ENCODE measurements at regions not wholly inside any gene's neighbourhood (a gene's known extent, or its start where the extent isn't known, plus 50 kb on each side); places are given as distances from the start of the nearest gene placed in this dataset.

DNA sequence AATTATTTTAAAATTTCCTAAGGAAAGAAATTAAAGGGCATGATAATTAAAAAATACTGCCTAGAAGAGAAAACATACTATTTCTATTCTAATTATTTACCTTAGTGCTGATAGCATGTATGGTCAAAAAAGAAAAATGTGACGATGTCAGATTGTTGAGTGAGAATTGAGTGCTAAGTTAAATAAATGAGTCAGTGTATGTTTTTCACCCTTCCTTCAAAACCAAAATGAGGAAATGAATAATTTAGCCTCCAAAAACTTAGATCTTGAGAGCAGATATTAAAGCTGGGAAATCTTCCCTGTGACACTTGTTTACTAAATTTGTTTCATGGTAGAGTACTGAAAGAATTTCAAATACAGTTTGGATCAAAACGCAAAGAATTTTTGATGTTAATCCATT, 58.6 kb upstream of the NYAP2 start:
- TF ChIP-seq POLR2A (IDR thresholded peaks at IDR 0.05; ENCODE audit: low read length) = no peak
- TF ChIP-seq GATA1 (IDR thresholded peaks at IDR 0.05; ENCODE audit: low read depth, low read length) = no peak
- DNase-seq = no peak

DNA sequence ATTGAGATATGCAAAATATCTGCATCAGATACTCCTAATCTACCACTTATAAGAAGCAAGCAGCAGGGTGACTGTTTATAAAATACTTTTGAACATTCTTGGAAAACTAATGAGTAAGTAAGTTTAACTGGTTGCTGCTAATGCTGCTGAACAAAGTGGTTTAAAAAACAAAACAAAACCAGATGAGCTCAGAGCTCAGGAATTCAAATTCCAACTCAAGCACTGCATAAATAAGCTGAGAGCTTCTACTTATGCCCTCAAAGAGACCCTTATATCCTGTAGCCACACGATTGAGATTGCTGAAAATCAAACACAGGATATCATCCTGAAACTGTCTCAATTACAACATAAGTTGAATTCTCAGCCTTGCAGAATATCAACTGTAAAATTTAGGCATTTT, 62.3 kb upstream of the NYAP2 start:
- no peak for DNase-seq
- TF ChIP-seq GATA1 (IDR thresholded peaks at IDR 0.05; ENCODE audit: low read depth, low read length) (no peak), POLR2A (IDR thresholded peaks at IDR 0.05; ENCODE audit: low read length) (no peak)

DNA sequence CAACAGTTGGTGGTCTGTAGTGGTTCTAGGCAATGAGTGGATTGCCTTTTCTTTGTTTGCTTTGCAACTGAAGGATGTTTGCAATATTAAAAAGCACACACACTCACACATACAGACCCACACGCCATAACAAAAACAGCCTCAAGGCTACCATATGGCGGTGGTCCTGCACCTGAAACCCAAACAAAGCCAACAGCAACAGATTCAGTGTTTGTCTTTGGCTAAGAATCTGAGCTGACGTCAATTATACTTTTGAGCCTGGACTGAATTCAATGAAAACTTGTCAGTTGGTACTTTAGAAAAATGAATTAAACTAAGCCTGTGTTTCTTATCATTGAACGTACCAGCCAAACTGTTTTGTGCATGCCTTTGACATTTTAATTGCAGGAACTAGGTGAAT, 65.0 kb upstream of the NYAP2 start:
- TF ChIP-seq GATA1 (IDR thresholded peaks at IDR 0.05; ENCODE audit: low read depth, low read length) = no peak
- no peak for TF ChIP-seq POLR2A (IDR thresholded peaks at IDR 0.05; ENCODE audit: low read length)

DNA sequence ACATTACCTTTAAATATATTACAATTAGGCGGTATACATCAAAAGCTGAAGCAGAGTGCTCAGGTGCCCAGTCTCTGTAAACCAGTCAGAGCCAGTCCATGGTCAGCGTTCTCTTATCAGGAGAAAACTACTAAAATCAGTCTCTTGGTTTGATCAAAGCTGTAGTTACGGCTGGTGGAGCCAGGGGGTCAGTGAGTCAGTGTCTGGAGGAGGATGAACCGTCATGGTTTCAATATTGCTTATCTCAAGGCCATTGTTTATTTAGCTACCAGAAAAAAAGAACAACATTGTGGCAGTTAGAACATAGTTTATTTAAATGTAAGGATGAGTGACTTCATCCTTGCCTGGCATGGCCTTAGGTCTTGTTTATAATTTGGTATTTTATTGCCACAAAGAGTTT, 71.3 kb upstream of the NYAP2 start:
- DNase-seq = no peak

More for the DNA sequence above, 65.0 kb upstream of the NYAP2 start:
- no peak for DNase-seq

DNA sequence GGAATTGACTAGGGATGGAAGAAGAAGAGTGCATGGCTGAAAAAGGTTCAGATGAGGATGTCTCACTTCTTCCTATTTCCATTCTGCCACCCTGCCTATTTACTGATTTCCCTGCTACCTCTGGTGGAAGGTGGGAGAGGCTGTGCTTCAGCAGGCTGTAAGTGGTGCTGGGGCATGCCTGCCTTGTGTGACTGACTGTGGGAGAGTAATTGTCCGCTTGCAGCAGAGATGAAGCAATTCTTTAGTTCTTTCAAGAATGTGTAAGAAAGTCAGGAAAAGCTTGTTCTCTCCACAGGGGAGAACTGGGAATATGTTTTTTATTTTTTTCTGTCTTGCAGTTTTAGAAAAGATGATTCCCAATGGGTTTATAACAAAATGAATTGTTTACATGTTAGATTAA, 72.5 kb upstream of the NYAP2 start:
- no peak for DNase-seq
- TF ChIP-seq POLR2A (IDR thresholded peaks at IDR 0.05; ENCODE audit: low read length) = no peak
- TF ChIP-seq GATA1 (IDR thresholded peaks at IDR 0.05; ENCODE audit: low read depth, low read length) = no peak

More for the DNA sequence above, 71.3 kb upstream of the NYAP2 start:
- TF ChIP-seq GATA1 (IDR thresholded peaks at IDR 0.05; ENCODE audit: low read depth, low read length) = no peak
- no peak for TF ChIP-seq POLR2A (IDR thresholded peaks at IDR 0.05; ENCODE audit: low read length)

DNA sequence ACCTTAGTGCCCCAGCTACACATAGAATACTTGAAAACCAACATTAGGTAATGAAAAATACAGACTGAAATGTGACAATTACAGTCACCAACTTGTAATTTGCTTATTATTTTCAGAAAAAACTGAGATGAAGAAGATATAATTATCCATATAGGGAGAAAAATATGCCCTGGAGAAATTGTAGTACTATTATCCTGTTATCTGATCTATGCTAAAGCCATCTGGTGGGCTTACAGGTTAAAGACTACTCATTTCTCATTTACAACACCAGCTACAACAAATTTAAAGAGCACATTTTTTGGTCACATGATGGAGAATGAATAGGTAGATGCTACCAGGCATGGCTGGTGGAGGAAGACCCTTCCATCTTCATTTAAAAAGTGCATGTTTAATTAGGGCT, 79.6 kb upstream of the NYAP2 start:
- TF ChIP-seq GATA1 (IDR thresholded peaks at IDR 0.05; ENCODE audit: low read depth, low read length) = no peak
- no peak for TF ChIP-seq POLR2A (IDR thresholded peaks at IDR 0.05; ENCODE audit: low read length)
- DNase-seq = no peak

DNA sequence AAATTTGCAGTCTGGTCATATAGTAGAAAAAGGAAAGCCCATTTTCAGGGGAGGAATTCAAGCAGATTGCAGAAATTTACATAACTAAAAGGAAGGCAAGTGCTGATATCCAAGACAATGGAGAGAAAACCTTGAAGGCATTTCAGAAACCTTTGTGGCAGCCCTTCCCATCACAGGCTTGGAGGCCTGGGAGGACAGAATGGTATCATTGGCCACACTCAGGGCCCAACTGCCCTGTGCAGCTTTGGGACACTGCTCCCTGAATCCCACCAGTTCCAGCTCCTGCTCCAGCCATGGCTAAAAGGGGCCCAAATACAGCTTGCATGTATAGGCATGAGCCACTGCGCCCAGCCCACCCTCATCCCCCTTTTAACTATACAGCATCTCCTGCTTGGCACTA, 81.1 kb upstream of the NYAP2 start:
- no peak for TF ChIP-seq POLR2A (IDR thresholded peaks at IDR 0.05; ENCODE audit: low read length)
- no peak for TF ChIP-seq GATA1 (IDR thresholded peaks at IDR 0.05; ENCODE audit: low read depth, low read length)
- no peak for DNase-seq

DNA sequence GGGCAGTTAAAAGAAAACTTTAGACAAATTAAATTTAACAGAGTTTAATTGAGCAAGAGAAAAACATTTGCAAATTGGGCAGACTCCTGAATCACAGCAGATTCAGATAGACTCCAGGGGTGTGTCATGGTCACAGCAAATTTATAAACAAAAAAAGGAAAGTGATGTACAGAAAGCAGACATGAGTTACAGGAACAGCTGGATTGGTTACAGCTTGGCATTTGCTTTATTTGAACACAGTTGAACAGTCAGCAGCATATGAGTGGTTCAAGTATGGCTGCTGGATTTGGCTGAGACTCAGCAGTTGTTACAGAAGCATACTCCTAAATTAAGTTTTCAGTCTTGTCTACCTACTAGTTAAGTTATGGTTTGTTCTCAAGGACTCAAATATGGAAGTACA, 82.3 kb upstream of the NYAP2 start:
- DNase-seq = no peak
- TF ChIP-seq POLR2A (IDR thresholded peaks at IDR 0.05; ENCODE audit: low read length) (no peak), GATA1 (IDR thresholded peaks at IDR 0.05; ENCODE audit: low read depth, low read length) (no peak)

DNA sequence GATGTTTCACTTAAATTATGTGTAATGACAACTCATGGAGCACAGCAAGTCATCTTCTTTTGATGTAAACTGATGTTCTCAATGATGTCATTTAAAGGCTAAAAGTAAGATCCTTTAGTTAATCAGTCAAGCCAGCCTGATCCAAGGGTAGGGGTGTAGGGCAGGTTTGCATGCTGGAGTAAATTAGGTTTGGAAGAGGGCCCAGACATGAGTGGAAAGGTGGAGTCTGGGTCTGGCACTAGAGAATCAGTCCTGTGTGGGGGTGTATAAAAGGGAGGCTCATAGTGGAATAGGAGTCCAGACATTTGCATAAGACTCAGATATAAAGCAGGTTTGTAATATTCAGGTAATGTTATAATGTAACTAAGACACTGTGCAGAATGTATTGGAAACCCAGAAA, 88.8 kb upstream of the NYAP2 start:
- TF ChIP-seq GATA1 (IDR thresholded peaks at IDR 0.05; ENCODE audit: low read depth, low read length) (no peak), POLR2A (IDR thresholded peaks at IDR 0.05; ENCODE audit: low read length) (no peak)
- no peak for DNase-seq

DNA sequence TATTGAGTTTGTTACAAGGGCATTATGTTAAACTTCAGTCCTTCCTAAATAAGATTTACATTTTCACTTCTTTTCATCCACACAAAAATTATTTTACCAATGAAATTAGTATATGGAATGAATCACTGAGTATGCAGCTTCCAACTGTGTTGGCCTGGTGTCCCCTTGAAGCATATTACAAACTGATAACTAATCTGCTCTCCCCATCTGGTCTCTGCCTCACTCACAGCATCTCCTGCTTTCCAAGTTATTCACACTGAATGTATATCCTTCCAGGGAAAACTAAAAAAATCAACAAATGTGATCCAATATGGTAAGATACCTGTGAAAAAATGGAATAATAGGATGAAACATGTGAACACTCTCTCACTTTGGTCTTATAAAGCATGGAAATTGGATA, 90.0 kb upstream of the NYAP2 start:
- no peak for DNase-seq
- TF ChIP-seq GATA1 (IDR thresholded peaks at IDR 0.05; ENCODE audit: low read depth, low read length) (no peak), POLR2A (IDR thresholded peaks at IDR 0.05; ENCODE audit: low read length) (no peak)

DNA sequence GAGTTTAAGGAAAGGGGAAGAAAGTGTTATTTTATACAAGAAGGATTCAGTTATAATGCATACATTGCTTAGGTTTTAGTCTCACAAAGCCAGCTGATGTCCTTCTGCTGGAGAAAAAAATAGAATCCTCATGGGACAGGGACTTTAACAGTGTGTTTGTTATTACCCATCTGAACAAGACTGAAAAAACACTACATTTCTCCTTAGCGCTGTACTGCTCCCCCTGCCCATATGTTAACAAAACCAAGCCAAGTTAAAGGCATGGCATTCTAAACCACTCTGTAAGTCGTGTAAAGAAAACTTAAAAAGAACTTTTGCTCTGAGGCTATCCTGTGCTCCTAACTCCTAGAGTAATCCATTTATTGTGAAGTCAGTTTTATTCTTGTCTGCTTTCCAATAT, 102.6 kb upstream of the NYAP2 start:
- no peak for DNase-seq
- no peak for TF ChIP-seq POLR2A (IDR thresholded peaks at IDR 0.05; ENCODE audit: low read length)
- TF ChIP-seq GATA1 (IDR thresholded peaks at IDR 0.05; ENCODE audit: low read depth, low read length) = no peak

DNA sequence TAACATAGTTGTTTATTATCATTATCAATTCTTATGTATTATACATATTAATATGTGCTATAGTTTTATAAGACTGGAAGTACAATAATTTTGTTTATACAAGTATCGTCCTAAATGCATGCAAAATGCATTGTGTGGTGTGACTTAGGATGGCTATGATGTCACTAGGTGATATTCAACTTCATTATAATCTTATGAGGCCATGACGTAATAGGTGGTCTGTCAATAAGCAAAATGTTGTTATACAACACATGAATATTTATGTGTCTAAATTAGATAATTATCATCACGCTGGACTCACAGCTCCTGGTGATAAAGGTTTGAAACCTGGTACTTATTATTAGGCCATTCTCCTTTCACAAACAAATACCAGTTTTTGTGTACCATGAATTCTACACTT, 104.4 kb upstream of the NYAP2 start:
- no peak for DNase-seq
- TF ChIP-seq GATA1 (IDR thresholded peaks at IDR 0.05; ENCODE audit: low read depth, low read length) (no peak), POLR2A (IDR thresholded peaks at IDR 0.05; ENCODE audit: low read length) (no peak)

DNA sequence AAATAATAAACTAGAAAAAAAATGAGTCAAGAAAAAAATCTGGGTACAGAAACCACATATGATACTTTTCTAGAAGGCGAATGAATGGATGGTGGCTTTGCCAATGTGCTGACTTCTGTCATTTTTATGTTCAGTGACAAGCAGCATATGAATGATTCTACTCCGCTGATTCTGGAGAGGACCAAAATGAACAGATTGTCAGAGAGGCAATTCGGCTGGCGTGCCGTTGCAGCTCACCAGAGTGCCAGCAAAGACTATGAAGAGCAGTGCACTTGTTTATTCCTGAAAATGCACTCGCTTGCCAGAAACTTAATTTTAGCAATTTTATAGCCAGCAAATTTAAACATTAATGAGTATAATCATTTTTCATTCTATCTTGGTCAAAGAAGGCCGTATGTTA, 105.9 kb upstream of the NYAP2 start:
- no peak for DNase-seq
- no peak for TF ChIP-seq GATA1 (IDR thresholded peaks at IDR 0.05; ENCODE audit: low read depth, low read length)
- no peak for TF ChIP-seq POLR2A (IDR thresholded peaks at IDR 0.05; ENCODE audit: low read length)

DNA sequence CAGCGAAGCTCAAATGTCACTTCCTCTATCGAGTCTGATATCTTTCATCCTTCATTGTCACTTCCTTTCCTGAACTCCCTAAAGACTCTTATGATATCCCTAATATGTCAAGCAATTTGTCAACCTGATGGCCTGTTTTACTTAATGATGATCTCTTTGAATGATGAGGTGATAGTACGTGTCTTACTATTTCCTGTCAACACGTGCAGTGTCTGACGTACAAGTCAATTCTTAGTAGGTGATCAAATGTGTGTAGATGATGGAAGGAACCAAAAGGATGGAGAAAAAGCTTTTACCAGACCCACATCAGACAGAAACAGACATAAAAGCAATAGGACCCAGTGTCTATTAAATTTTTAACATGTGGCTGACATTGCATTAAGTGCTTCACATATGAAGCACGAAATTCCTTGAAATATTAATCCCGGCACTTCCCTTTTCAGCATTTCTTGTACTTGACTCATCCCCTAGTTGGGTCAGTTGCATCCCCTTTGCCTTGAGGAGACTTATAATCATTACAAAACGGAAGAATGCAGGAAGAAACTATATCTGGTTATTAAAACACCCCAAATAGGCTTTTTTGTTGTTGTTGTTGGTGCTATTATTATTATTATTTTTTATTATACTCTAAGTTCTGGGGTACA, 108.6 kb upstream of the NYAP2 start:
- DNase-seq = no peak
- TF ChIP-seq GATA1 (IDR thresholded peaks at IDR 0.05; ENCODE audit: low read depth, low read length) (no peak), POLR2A (IDR thresholded peaks at IDR 0.05; ENCODE audit: low read length) (no peak)

DNA sequence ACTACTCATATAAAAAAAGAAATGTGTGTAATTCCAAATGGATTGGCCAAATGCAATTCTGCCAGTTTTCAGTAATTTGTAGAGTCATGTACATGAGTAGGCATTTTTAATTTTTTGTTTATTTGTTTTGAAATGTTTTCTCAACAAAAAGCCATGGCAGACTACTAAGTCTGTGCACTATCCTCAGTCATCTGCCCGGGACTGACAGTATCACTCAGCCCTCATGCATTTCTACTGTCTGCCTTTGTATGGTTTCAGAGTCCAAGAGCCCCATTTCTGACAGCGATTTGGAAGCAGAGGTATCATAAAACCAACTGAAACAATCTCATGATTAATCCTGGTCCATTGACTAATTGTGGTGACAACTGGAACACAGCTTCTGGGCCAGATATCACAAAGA, 109.9 kb upstream of the NYAP2 start:
- no peak for DNase-seq
- no peak for TF ChIP-seq POLR2A (IDR thresholded peaks at IDR 0.05; ENCODE audit: low read length)
- TF ChIP-seq GATA1 (IDR thresholded peaks at IDR 0.05; ENCODE audit: low read depth, low read length) = no peak

DNA sequence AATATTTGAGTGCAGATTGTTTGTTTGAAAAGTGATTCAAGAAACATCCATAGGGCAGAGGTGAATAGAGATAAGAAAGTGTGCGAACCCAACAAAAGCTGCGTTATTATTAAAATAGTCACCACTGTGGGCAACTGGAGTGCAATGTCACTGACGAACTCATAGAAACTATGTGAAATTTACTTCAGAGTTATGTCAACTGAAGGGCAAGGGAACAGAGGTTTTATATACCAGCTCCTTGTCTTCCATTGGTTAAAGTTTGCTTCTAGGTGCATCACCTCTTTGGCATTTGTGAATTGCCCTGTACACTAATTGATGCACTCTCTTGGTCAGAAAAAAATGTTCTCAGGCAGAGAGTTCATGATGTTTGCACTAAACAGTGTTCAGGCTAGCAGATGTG, 110.5 kb upstream of the NYAP2 start:
- DNase-seq = no peak
- no peak for TF ChIP-seq POLR2A (IDR thresholded peaks at IDR 0.05; ENCODE audit: low read length)
- TF ChIP-seq GATA1 (IDR thresholded peaks at IDR 0.05; ENCODE audit: low read depth, low read length) = no peak
